Esophagus muscularis mucosa (tissue), 4 donors: ENCODE measurements at regions not wholly inside any gene's neighbourhood (a gene's known extent, or its start where the extent isn't known, plus 50 kb on each side); places are given as distances from the start of the nearest gene placed in this dataset.

Experiments used
- DNase-seq: peaks from one replicate; pipeline ENCODE4 v3.0.0-alpha.2; 2017; ENCODE audit errors: extremely low spot score
- H3K27ac ChIP-seq, 4 donors: fragments of 200-600 bp; sonication (generic); replicated peaks in 1 of 4; 1 replicate in 3 of 4; 2 replicates in 1 of 4; pipeline ENCODE4 v1.5.1; 2016 to 2019; ENCODE audit warnings: mild to moderate bottlenecking in 1 of 4
- H3K27me3 ChIP-seq, 4 donors: fragments of 200-600 bp; sonication (generic); one replicate each; pipeline versions ENCODE4 v1.5.1 to v1.6.0; 2016 to 2019
- H3K36me3 ChIP-seq, 4 donors: fragments of 200-600 bp; sonication (generic); one replicate each; pipeline ENCODE4 v1.5.1; 2016 to 2019
- H3K4me1 ChIP-seq, 4 donors: fragments of 200-600 bp; sonication (generic); one replicate each; pipeline ENCODE4 v1.5.1; 2016 to 2019
- H3K4me3 ChIP-seq, 4 donors: fragments of 200-600 bp; sonication (generic); 1 replicate in 2 of 4; 2 replicates in 2 of 4; pipeline ENCODE4 v1.5.1; 2016 to 2019; ENCODE audit warnings: mild to moderate bottlenecking in 4 of 4, moderate library complexity in 1 of 4
- H3K9me3 ChIP-seq, 4 donors: fragments of 200-600 bp; sonication (generic); 1 replicate in 3 of 4; 2 replicates in 1 of 4; pipeline ENCODE4 v1.5.1; 2016 to 2019
- EP300 ChIP-seq: sonication (generic); formaldehyde crosslinking; IDR thresholded peaks from one replicate; pipeline ENCODE4 v1.6.1; 2017; ENCODE audit warnings: antibody characterized with exemption
- POLR2A ChIP-seq: fragments of 450-650 bp; IDR thresholded peaks from one replicate; pipeline ENCODE4 v1.6.1; 2017; ENCODE audit warnings: antibody characterized with exemption, moderate library complexity, mild to moderate bottlenecking, low read depth
- POLR2AphosphoS5 ChIP-seq, 2 donors: sonication (generic); formaldehyde crosslinking; IDR thresholded peaks; one replicate each; pipeline ENCODE4 v1.6.1; 2017; ENCODE audit warnings: antibody characterized with exemption in 2 of 2
- WGBS: methylation state at CpG from one replicate; pipeline ENCODE4 v1.1.5; 2018; 5-methylcytosine and 5-hydroxymethylcytosine counted together
- intact Hi-C: fragments of 100-400 bp; cut with DNase I; formaldehyde crosslinking; loops from one replicate; pipeline ENCODE4 v1.15.1; 2023
- TF ChIP-seq, protein P1 (sequence below), 3 experiments: fragments of 200-600 bp in 2 of 3; fragments of 450-650 bp in 1 of 3; sonication (generic) in 2 of 3; IDR thresholded peaks; one replicate each; pipeline ENCODE4 v1.5.1; 2017 to 2019; ENCODE audit warnings: antibody characterized with exemption in 3 of 3, mild to moderate bottlenecking in 2 of 3, moderate library complexity in 1 of 3

DNA sequence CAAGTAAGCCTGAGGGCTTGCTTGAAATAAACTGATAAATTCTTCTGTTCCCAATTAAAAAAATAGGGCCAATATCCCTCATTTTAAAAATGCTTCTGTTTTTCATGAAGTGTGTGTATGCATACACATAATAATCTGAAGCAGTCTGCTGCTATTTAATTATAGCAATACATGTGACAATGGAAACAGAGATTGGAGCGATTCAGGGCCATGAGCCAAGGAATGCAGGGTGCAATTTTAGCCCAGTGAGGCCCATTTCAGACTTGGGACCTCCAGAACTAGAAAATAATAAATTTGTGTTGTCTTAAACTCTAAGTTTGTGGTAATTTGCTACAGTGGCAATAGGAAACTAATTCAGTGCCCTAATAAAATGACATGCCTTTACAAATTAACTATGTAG is 264.9 kb downstream of the LTN1 start:
- Histone ChIP-seq H3K4me3 (no peak overlapping the region), H3K36me3 (no peaks in the 10 kb centered on the region), H3K4me1 (peaks cover 3 to 15% (median 7%) of the 10 kb centered on the region in 4 donors), H3K9me3 (no peaks in the 10 kb centered on the region), H3K27me3 (no peaks in the 10 kb centered on the region), H3K27ac (no peak overlapping the region)
- TF ChIP-seq, protein P1, sequence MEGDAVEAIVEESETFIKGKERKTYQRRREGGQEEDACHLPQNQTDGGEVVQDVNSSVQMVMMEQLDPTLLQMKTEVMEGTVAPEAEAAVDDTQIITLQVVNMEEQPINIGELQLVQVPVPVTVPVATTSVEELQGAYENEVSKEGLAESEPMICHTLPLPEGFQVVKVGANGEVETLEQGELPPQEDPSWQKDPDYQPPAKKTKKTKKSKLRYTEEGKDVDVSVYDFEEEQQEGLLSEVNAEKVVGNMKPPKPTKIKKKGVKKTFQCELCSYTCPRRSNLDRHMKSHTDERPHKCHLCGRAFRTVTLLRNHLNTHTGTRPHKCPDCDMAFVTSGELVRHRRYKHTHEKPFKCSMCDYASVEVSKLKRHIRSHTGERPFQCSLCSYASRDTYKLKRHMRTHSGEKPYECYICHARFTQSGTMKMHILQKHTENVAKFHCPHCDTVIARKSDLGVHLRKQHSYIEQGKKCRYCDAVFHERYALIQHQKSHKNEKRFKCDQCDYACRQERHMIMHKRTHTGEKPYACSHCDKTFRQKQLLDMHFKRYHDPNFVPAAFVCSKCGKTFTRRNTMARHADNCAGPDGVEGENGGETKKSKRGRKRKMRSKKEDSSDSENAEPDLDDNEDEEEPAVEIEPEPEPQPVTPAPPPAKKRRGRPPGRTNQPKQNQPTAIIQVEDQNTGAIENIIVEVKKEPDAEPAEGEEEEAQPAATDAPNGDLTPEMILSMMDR (IDR thresholded peaks at IDR 0.05), result no peak
- TF ChIP-seq POLR2A (no peak), POLR2AphosphoS5 (IDR thresholded peaks at IDR 0.05) (no peak), EP300 (no peak)
- 64% methylated on average over 1 of the region's 1 CpG for WGBS
- no peak for DNase-seq
- intact Hi-C loops, result no loop called here

DNA sequence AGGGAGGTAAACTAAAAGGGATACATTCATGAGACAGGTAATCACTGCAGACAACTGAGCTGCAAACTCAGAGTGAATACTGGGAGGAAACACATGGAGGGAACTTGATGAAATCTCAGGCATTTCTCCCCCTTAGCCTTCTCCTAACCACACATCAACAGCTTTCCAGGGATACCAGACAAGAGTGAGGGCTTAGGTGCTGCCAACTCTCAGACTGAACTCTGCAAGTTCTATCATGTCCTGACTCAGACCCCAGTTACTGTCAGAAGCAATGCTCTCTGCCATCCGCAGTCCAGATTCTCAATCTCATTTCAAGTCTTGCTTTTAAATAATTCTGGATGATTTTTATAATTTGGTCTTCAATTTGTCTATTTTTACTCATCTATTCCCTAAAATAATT is 267.3 kb downstream of the LTN1 start:
- no peaks in the 10 kb centered on the region for H3K9me3 ChIP-seq
- H3K36me3 ChIP-seq, result no peaks in the 10 kb centered on the region
- peaks cover 0 to 15% (median 7%) of the 10 kb centered on the region in 4 donors for H3K4me1 ChIP-seq
- TF ChIP-seq EP300 (no peak), POLR2A (no peak), POLR2AphosphoS5 (IDR thresholded peaks at IDR 0.05) (no peak)
- TF ChIP-seq, protein P1 (IDR thresholded peaks at IDR 0.05), result no peak
- 92% methylated on average over 1 of the region's 1 CpG for WGBS
- no peaks in the 10 kb centered on the region for H3K27me3 ChIP-seq
- no peak overlapping the region for H3K4me3 ChIP-seq
- no peak for DNase-seq
- intact Hi-C loops, result no loop called here
- H3K27ac ChIP-seq, result no peak overlapping the region

DNA sequence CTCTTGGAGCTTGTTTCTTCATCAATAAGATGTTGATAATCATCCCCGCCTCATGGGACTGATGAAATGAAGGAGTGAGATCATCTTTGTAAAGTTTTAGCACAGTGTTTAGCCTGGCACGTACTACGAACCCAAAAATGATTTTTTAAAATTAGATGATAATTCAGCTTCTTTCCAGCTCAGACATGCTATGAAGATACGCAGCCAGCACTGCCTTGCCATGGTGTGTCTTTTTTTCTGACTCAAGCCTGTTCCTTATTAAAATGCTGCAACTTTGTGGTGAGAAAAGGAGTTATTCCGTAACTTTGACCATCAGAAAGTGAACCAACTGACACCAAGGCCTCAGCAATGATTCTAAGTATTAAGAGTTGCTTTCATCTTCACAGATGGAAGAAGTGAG is 269.0 kb downstream of the LTN1 start:
- TF ChIP-seq EP300 (no peak), POLR2AphosphoS5 (IDR thresholded peaks at IDR 0.05) (no peak), POLR2A (no peak)
- TF ChIP-seq, protein P1 (IDR thresholded peaks at IDR 0.05), result no peak
- WGBS, result 86% methylated on average over 5 of the region's 5 CpGs
- no peaks in the 10 kb centered on the region for H3K36me3 ChIP-seq
- peaks cover 0 to 15% (median 7%) of the 10 kb centered on the region in 4 donors for H3K4me1 ChIP-seq
- no peak overlapping the region for H3K27ac ChIP-seq
- no peak overlapping the region for H3K4me3 ChIP-seq
- no peaks in the 10 kb centered on the region for H3K9me3 ChIP-seq
- intact Hi-C loops, result no loop called here
- no peaks in the 10 kb centered on the region for H3K27me3 ChIP-seq
- no peak for DNase-seq

DNA sequence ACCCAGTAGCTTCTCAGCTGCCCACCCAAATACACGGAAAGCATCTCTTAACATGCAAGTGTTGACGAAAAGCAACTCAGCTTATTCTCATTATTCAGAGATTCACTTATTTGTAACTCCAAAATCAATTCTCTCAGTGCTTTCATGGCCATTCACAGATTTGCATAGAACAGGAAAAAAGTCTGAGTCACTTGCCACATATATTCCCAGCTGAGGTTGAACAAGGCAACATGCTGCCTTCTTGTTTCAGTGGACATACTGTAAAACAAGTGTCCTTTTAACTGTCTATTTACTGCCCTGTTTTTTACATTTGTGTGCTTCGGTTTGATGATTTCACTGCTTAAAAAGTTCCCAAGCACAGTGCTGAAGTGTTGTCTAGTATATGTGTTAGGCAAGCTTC is 273.0 kb downstream of the LTN1 start:
- H3K4me1 ChIP-seq, result peaks cover 0 to 7% (median 0%) of the 10 kb centered on the region in 4 donors
- 98% methylated on average over 3 of the region's 3 CpGs for WGBS
- H3K9me3 ChIP-seq, result no peaks in the 10 kb centered on the region
- H3K4me3 ChIP-seq, result no peak overlapping the region
- H3K27ac ChIP-seq, result no peak overlapping the region
- DNase-seq, result no peak
- no peak for TF ChIP-seq POLR2A
- TF ChIP-seq, protein P1 (IDR thresholded peaks at IDR 0.05), result no peak
- TF ChIP-seq EP300, result no peak
- TF ChIP-seq POLR2AphosphoS5 (IDR thresholded peaks at IDR 0.05), result no peak
- no peaks in the 10 kb centered on the region for H3K27me3 ChIP-seq
- intact Hi-C loops, result no loop called here
- no peaks in the 10 kb centered on the region for H3K36me3 ChIP-seq

- Histone ChIP-seq H3K27ac (peak overlapping the region in 1 of 4 donors; percentile 8), H3K9me3 (no peaks in the 10 kb centered on the region), H3K4me3 (no peak overlapping the region), H3K27me3 (no peaks in the 10 kb centered on the region), H3K4me1 (peaks cover 0 to 8% (median 0%) of the 10 kb centered on the region in 4 donors), H3K36me3 (no peaks in the 10 kb centered on the region)
- no peak for DNase-seq
- WGBS, result 32% methylated on average over 1 of the region's 1 CpG
- no peak for TF ChIP-seq POLR2AphosphoS5 (IDR thresholded peaks at IDR 0.05)
- no peak for TF ChIP-seq POLR2A
- TF ChIP-seq EP300, result no peak
- TF ChIP-seq, protein P1 (IDR thresholded peaks at IDR 0.05), result no peak
- intact Hi-C loops, result no loop called here
Measured at GRCh38 chr21:28714777-28715464, 277.8 kb downstream of the LTN1 start.
